ENCODE measurements at regions not wholly inside any gene's neighbourhood (a gene's known extent, or its start where the extent isn't known, plus 50 kb on each side); places are given as distances from the start of the nearest gene placed in this dataset.

DNA sequence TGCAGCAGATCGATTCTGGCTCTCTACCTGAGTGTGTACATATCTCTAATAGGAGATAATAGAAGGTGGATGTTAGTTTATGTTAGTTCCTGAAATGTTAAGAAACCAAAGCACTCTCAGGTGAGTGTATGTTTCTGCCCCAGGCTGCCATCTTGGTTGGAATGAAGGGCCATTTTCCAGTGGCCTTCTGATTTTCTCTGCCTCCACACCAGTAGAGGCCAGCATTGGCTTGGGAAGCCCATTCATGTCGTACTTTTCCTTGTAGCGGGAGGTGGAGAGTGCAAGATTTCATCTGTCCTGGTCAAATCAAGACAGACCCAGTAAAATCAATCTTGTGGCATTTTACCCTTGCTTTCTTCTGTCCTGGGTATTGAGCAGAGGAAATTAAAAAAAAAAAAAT lies 91.0 kb downstream of the GAS1 start:
- no peak for TF ChIP-seq CTCF (IDR thresholded peaks at IDR 0.05; ENCODE audit: borderline replicate concordance, control extremely low read depth, extremely low read depth, insufficient read depth, missing control alignments)
- no peak for DNase-seq (ENCODE audit: low spot score)
- in situ Hi-C loops (cut with MboI; ENCODE audit: low sequenced_read_pairs, unreplicated experiment): no loop called here

DNA sequence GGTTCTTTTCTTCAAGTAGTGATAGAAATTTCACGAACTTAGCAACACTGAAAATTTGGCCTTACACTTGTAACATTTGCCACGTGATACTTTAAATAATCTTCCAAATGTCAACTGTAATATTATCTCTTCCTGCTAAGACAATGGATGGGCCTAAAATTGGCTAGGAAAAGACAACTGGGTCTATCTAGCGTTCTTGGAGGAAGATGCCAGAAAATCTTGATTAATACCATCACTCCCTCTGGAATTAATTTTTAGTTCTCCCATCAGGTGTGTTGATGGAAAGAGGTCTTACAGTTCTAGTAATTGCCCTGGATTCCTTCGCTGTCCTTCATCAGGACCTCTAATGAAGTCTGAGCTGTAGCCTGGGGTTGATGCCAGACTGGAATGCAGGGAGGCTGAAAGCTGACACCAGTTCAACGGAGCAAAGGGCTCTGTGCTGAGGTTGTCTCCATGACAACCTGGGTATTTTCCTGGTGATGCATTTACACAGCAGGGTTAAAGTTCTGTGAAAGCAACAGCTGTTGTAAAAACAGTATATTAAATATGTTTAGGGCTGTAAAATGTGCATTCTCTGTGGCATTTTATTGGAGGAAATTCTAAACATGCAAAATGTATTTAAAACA lies 92.3 kb downstream of the GAS1 start:
- DNase-seq (ENCODE audit: low spot score): no peak
- in situ Hi-C loops (cut with MboI; ENCODE audit: low sequenced_read_pairs, unreplicated experiment): no loop called here
- no peak for TF ChIP-seq CTCF (IDR thresholded peaks at IDR 0.05; ENCODE audit: borderline replicate concordance, control extremely low read depth, extremely low read depth, insufficient read depth, missing control alignments)

- no peak for DNase-seq (ENCODE audit: low spot score)
- no peak for TF ChIP-seq CTCF (IDR thresholded peaks at IDR 0.05; ENCODE audit: borderline replicate concordance, control extremely low read depth, extremely low read depth, insufficient read depth, missing control alignments)
- in situ Hi-C loops (cut with MboI; ENCODE audit: low sequenced_read_pairs, unreplicated experiment): no loop called here
Measured at GRCh38 chr9:86846656-86847055, 100.7 kb downstream of the GAS1 start.

GRCh38 chr9:86843206-86843605 lies 104.1 kb downstream of the GAS1 start:
- in situ Hi-C loops (cut with MboI; ENCODE audit: low sequenced_read_pairs, unreplicated experiment): no loop called here

DNA sequence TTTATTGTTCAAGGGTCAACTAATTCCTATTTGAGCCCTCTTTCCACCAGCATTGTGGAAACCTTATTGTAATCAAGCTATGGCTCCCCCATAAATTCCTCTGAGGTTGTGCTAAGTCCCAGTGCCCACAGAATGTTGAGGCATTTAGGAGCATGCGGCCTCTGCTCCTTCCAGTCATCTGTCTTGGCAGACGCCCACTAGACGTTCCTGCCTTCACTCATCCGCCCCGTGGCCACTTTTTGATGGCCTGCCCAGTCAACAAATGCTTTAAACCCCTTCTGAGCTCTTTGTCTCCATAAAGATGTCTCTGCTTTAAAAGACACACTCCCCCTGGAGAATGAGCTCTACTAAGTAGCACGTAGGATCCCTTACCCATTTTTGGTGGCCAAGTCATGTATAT lies 104.7 kb downstream of the GAS1 start:
- no peak for DNase-seq (ENCODE audit: low spot score)
- no peak for TF ChIP-seq CTCF (IDR thresholded peaks at IDR 0.05; ENCODE audit: borderline replicate concordance, control extremely low read depth, extremely low read depth, insufficient read depth, missing control alignments)
- in situ Hi-C loops (cut with MboI; ENCODE audit: low sequenced_read_pairs, unreplicated experiment): no loop called here

More at GRCh38 chr9:86843206-86843605, 104.1 kb downstream of the GAS1 start:
- DNase-seq (ENCODE audit: low spot score): no peak
- no peak for TF ChIP-seq CTCF (IDR thresholded peaks at IDR 0.05; ENCODE audit: borderline replicate concordance, control extremely low read depth, extremely low read depth, insufficient read depth, missing control alignments)

DNA sequence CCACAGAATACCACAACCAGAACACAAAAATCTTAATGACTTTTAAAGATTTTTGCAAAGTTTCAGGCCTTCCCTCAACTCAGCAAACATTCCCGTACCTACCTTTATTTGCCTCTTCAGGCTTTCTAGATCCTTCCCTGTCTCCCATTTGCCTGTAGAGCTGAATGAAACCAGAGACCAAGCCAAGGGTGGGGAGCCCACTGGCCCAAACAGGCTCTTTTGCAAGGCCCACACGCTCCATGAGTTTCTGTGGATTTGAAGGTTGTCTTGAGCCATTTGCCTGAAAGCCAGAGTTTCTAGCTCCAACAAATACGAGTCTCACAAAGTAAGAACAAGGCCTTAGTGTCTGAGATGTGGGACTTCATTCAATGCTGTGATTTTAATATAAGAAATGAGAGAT lies 107.8 kb downstream of the GAS1 start:
- DNase-seq (ENCODE audit: low spot score): no peak
- in situ Hi-C loops (cut with MboI; ENCODE audit: low sequenced_read_pairs, unreplicated experiment): no loop called here
- TF ChIP-seq CTCF (IDR thresholded peaks at IDR 0.05; ENCODE audit: borderline replicate concordance, control extremely low read depth, extremely low read depth, insufficient read depth, missing control alignments): no peak

Data from GM13976 (cell line).